HepG2 (cell line): ENCODE measurements at regions not wholly inside any gene's neighbourhood (a gene's known extent, or its start where the extent isn't known, plus 50 kb on each side); places are given as distances from the start of the nearest gene placed in this dataset.
"Not testable (repeated sequence)": the region's sequence is repeated elsewhere in the genome, so short reads cannot be mapped to it uniquely, and the experiment has no call there.

Experiments
- DMTF1 ChIP-seq: sonication (generic); formaldehyde crosslinking; IDR thresholded peaks from 2 replicates; pipeline ENCODE4 v1.4.0; 2020; ENCODE audit warnings: mild to moderate bottlenecking, missing genetic modification reagents
- HDAC1 ChIP-seq: sonication (generic); formaldehyde crosslinking; IDR thresholded peaks from 2 replicates; pipeline ENCODE4 v1.5.1; 2020; ENCODE audit warnings: mild to moderate bottlenecking, missing genetic modification reagents
- KDM1A ChIP-seq: IDR thresholded peaks from 2 replicates; pipeline ENCODE4 v1.6.1; 2016; ENCODE audit warnings: missing compliant biosample characterization
- PRPF4 ChIP-seq: fragments of 200-400 bp; formaldehyde crosslinking; IDR thresholded peaks from 2 replicates; pipeline ENCODE4 v1.6.1; 2016; ENCODE audit warnings: low read length, low read depth; ENCODE audit not compliant: poor library complexity, severe bottlenecking
- SP1 ChIP-seq, 2 experiments: fragments of 450-650 bp in 1 of 2; sonication (generic) in 1 of 2; formaldehyde crosslinking in 1 of 2; IDR thresholded peaks; 2 replicates each; pipeline versions ENCODE4 v1.4.0 to v1.6.1; 2016 to 2020; ENCODE audit warnings: missing genetic modification reagents in 1 of 2
- TOE1 ChIP-seq: sonication (generic); formaldehyde crosslinking; IDR thresholded peaks from 2 replicates; pipeline ENCODE4 v1.4.0; 2020; ENCODE audit warnings: mild to moderate bottlenecking, missing genetic modification reagents
- ZNF160 ChIP-seq: sonication (generic); formaldehyde crosslinking; IDR thresholded peaks from 2 replicates; pipeline ENCODE4 v1.8.0; 2022; ENCODE audit warnings: mild to moderate bottlenecking, inconsistent platforms, missing genetic modification reagents

DNA sequence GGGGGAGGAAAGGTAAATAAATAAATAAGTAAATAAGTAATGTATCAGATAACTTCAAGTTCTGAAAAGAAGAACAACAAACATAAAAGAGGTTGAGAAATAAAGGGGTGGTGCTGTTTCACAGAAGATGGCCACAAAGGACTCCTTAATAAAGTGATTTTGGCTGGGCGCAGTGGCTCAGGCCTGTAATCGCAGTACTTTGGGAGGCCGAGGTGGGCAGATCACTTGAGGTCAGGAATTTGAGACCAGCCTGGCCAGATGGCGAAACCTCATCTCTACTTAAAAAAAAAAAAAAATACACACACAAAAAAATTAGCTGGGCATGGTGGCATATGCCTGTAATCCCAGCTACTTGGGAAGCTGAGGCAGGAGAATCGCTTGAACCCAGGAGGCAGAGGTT, 315.5 kb downstream of the MIAT start:
- TF ChIP-seq HDAC1 (CRISPR knock-in tag); ZNF160 (CRISPR knock-in tag); TOE1; DMTF1 (CRISPR knock-in tag); KDM1A (CRISPR knock-in tag); PRPF4; SP1 (IDR thresholded peaks at IDR 0.05); SP1 (CRISPR knock-in tag; IDR thresholded peaks at IDR 0.05): not testable (repeated sequence)
